ENCODE measurements at regions not wholly inside any gene's neighbourhood (a gene's known extent, or its start where the extent isn't known, plus 50 kb on each side); places are given as distances from the start of the nearest gene placed in this dataset.

DNA sequence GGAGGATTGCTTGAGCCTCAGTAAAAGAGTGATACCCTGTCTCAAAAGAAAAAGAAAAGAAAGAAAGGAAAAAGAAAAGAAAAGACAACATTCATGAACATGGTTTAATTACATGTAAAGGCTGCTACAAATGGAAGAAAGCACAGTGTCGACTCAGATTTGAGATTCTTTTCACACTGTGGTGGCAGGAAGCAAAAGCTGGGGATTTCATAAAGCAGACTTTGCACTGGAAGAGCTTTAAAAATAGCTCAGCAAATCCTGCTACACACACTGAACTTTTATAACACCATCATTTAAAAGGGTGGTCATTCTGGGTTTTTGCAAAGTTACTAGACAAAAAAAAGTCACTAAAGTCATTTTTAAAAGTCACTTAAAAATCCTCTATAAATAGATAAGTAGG lies 140.8 kb downstream of the CEMIP2 start:
- intact Hi-C loops (cut with micrococcal nuclease) = no loop called here
- POLR2A ChIA-PET = no interaction called here
- Histone ChIP-seq H3K9ac (replicated peaks; ENCODE audit: extremely low read depth, insufficient read depth, low read length) (no peak overlapping the region), H2AFZ (ENCODE audit: low read depth, low read length) (no peak overlapping the region), H4K20me1 (replicated peaks; ENCODE audit: control insufficient read depth, extremely low read depth, insufficient read depth, low read length) (no peaks in the 10 kb centered on the region), H3K4me2 (ENCODE audit: insufficient read depth, low read length) (no peak overlapping the region), H3K27me3 (ENCODE audit: control insufficient read depth in 2 of 2, insufficient read depth in 2 of 2, low read length in 2 of 2) (no peaks in the 10 kb centered on the region), H3K9me1 (replicated peaks; ENCODE audit: control insufficient read depth, extremely low read depth, insufficient read depth, low read length) (no peaks in the 10 kb centered on the region), H3K4me3 (replicated peaks in 1 of 3; ENCODE audit: insufficient read depth in 1 of 3, low read depth in 1 of 3, low read length in 3 of 3) (no peak overlapping the region), H3K27ac (ENCODE audit: insufficient read depth, low read depth, low read length) (no peak overlapping the region), H3K79me2 (ENCODE audit: control insufficient read depth, insufficient read depth, low read length) (no peaks in the 10 kb centered on the region), H3K36me3 (ENCODE audit: control insufficient read depth in 2 of 2, extremely low read depth in 1 of 2, insufficient read depth in 2 of 2, low read length in 2 of 2) (no peaks in the 10 kb centered on the region), H3K4me1 (ENCODE audit: control insufficient read depth, extremely low read depth, insufficient read depth, low read length) (peaks cover 20% of the 10 kb centered on the region), H3K9me3 (replicated peaks; ENCODE audit: control insufficient read depth, insufficient read depth, low read length) (no peaks in the 10 kb centered on the region)
- DNase-seq (ENCODE audit: low read depth, low spot score) (no peak), FAIRE-seq (no peak)
- dilution Hi-C loops (cut with MboI; ENCODE audit: extremely low pct_ligation_motif_present, low sequenced_read_pairs) = no loop called here
- TF ChIP-seq POLR2AphosphoS5 (IDR thresholded peaks at IDR 0.05; ENCODE audit: insufficient read depth, low read depth, low read length) = no peak
- TF ChIP-seq, protein P1, sequence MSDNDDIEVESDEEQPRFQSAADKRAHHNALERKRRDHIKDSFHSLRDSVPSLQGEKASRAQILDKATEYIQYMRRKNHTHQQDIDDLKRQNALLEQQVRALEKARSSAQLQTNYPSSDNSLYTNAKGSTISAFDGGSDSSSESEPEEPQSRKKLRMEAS (IDR thresholded peaks at IDR 0.05; ENCODE audit: insufficient read depth, insufficient read length) = no peak
- no peak for TF ChIP-seq FOS (IDR thresholded peaks at IDR 0.05; ENCODE audit: borderline replicate concordance, insufficient read depth, low read length)
- no peak for TF ChIP-seq MYC (IDR thresholded peaks at IDR 0.05; ENCODE audit: low read depth, low read length)
- TF ChIP-seq POLR2A (IDR thresholded peaks at IDR 0.05; ENCODE audit: low read depth, low read length) = no peak
- TF ChIP-seq JUN (IDR thresholded peaks at IDR 0.05; ENCODE audit: borderline replicate concordance, insufficient read depth, insufficient read length, low read depth) = no peak
- no peak for TF ChIP-seq GATA2 (IDR thresholded peaks at IDR 0.05; ENCODE audit: insufficient read depth, insufficient read length, low read depth, low read length)
- TF ChIP-seq, protein P2, sequence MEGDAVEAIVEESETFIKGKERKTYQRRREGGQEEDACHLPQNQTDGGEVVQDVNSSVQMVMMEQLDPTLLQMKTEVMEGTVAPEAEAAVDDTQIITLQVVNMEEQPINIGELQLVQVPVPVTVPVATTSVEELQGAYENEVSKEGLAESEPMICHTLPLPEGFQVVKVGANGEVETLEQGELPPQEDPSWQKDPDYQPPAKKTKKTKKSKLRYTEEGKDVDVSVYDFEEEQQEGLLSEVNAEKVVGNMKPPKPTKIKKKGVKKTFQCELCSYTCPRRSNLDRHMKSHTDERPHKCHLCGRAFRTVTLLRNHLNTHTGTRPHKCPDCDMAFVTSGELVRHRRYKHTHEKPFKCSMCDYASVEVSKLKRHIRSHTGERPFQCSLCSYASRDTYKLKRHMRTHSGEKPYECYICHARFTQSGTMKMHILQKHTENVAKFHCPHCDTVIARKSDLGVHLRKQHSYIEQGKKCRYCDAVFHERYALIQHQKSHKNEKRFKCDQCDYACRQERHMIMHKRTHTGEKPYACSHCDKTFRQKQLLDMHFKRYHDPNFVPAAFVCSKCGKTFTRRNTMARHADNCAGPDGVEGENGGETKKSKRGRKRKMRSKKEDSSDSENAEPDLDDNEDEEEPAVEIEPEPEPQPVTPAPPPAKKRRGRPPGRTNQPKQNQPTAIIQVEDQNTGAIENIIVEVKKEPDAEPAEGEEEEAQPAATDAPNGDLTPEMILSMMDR (IDR thresholded peaks at IDR 0.05; ENCODE audit: extremely low read depth in 1 of 2, insufficient read depth in 1 of 2, low read depth in 1 of 2, low read length in 2 of 2) = no peak
- TF ChIP-seq EZH2 (IDR thresholded peaks at IDR 0.05; ENCODE audit: borderline replicate concordance, low read depth, low read length, severe bottlenecking) = no peak
- BruUV-seq (replicated peaks) = no TSS peak
- CTCF ChIA-PET = interaction anchor here (0.8 to 3.9 kb wide), 10 partner anchors 8 to 141 kb away, joined by 3 to 41 read pairs (median 6); no protein-coding TSS in a partner anchor

Data from endothelial cell of umbilical vein (primary cell).